GM12878 (cell line): ENCODE measurements at regions not wholly inside any gene's neighbourhood (a gene's known extent, or its start where the extent isn't known, plus 50 kb on each side); places are given as distances from the start of the nearest gene placed in this dataset.

Experiments used
- BMI1 ChIP-seq: fragments of 450-650 bp; IDR thresholded peaks from 2 replicates; pipeline ENCODE4 v1.6.1; 2016; ENCODE audit warnings: mild to moderate bottlenecking, moderate library complexity, borderline replicate concordance
- CREM ChIP-seq: IDR thresholded peaks from 2 replicates; pipeline ENCODE4 v1.6.1; 2014; ENCODE audit warnings: antibody characterized with exemption, low read depth
- EZH2 ChIP-seq: IDR thresholded peaks from 2 replicates; pipeline ENCODE4 v1.6.1; 2012; ENCODE audit warnings: low read depth, mild to moderate bottlenecking, control low read depth, inconsistent platforms, low read length, borderline replicate concordance; ENCODE audit not compliant: control insufficient read depth
- KDM1A ChIP-seq: fragments of 200-600 bp; sonication (generic); IDR thresholded peaks from 2 replicates; pipeline ENCODE4 v1.6.1; 2016; ENCODE audit warnings: borderline replicate concordance
- NFYB ChIP-seq: IDR thresholded peaks from 2 replicates; pipeline ENCODE4 v1.6.1; 2011; ENCODE audit warnings: low read depth, mild to moderate bottlenecking, low read length, improper control_type of control experiment, moderate library complexity; ENCODE audit not compliant: insufficient read depth
- SMC3 ChIP-seq: IDR thresholded peaks from 2 replicates; pipeline ENCODE4 v1.6.1; 2011; ENCODE audit warnings: low read length, improper control_type of control experiment, borderline replicate concordance
- SP1 ChIP-seq: IDR thresholded peaks from one replicate; pipeline ENCODE4 v1.6.1; 2011; ENCODE audit warnings: low read depth, low read length
- TARDBP ChIP-seq: IDR thresholded peaks from 2 replicates; pipeline ENCODE4 v1.6.1; 2016; ENCODE audit warnings: borderline replicate concordance
- TF ChIP-seq, protein P1 (sequence below), 3 experiments: IDR thresholded peaks in 2 of 3; conservative IDR thresholded peaks in 1 of 3; 2 replicates each; pipeline ENCODE4 v1.5.1; 2011; ENCODE audit warnings: low read depth in 3 of 3, low read length in 3 of 3, mild to moderate bottlenecking in 3 of 3, control low read depth in 2 of 3, moderate library complexity in 2 of 3, inconsistent platforms in 1 of 3, mixed read lengths in 1 of 3; ENCODE audit not compliant: control insufficient read depth in 2 of 3, insufficient read depth in 1 of 3; ENCODE audit errors: extremely low read depth in 1 of 3

DNA sequence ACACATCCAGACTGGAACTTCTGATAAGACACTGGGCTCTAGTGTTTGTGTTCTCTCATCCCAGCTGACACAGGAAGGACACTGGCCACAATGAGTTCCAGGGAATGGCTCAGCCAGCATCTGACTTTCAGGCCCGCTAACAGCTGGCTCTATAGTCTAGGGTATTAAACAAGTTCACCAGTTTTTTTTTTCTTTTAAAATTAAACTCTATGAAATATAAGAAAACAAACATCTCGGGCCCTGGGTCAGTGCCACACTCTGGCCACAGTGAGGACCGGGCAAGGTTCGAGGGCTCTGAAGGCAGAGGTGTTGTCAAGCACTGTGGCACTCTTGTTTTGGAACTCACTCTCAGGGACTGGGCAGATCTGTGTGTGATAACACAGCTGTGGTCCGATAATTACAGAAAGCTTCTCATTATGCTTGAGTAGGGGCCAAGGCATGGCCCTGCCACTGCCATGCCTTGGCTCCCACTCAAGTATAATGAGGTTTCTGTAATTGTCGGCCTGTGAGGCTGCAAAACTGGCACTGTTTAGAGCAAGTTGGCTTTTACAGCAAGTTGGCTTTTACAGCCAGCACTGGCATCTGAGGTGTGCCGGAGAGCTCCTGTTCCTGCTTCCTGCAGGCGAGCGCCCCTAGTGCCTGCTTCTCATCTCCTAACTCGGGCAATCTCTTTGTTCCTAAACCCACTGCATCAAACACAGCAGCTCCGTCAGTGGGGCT is 62.8 kb downstream of the PPP1R2C start:
- TF ChIP-seq BMI1 (no peak), CREM (no peak), SP1 (no peak), NFYB (no peak), TARDBP (no peak), KDM1A (no peak), SMC3 (no peak), EZH2 (no peak)
- TF ChIP-seq, protein P1, sequence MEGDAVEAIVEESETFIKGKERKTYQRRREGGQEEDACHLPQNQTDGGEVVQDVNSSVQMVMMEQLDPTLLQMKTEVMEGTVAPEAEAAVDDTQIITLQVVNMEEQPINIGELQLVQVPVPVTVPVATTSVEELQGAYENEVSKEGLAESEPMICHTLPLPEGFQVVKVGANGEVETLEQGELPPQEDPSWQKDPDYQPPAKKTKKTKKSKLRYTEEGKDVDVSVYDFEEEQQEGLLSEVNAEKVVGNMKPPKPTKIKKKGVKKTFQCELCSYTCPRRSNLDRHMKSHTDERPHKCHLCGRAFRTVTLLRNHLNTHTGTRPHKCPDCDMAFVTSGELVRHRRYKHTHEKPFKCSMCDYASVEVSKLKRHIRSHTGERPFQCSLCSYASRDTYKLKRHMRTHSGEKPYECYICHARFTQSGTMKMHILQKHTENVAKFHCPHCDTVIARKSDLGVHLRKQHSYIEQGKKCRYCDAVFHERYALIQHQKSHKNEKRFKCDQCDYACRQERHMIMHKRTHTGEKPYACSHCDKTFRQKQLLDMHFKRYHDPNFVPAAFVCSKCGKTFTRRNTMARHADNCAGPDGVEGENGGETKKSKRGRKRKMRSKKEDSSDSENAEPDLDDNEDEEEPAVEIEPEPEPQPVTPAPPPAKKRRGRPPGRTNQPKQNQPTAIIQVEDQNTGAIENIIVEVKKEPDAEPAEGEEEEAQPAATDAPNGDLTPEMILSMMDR (IDR thresholded peaks at IDR 0.05 in 2 of 3, conservative IDR thresholded peaks at IDR 0.05 in 1 of 3; ENCODE audit: control insufficient read depth in 2 of 3, extremely low read depth in 1 of 3, insufficient read depth in 1 of 3, low read depth in 3 of 3, low read length in 3 of 3): peak; percentile 18 to 58 (median 31)
